ENCODE measurements at regions not wholly inside any gene's neighbourhood (a gene's known extent, or its start where the extent isn't known, plus 50 kb on each side); places are given as distances from the start of the nearest gene placed in this dataset.

DNA sequence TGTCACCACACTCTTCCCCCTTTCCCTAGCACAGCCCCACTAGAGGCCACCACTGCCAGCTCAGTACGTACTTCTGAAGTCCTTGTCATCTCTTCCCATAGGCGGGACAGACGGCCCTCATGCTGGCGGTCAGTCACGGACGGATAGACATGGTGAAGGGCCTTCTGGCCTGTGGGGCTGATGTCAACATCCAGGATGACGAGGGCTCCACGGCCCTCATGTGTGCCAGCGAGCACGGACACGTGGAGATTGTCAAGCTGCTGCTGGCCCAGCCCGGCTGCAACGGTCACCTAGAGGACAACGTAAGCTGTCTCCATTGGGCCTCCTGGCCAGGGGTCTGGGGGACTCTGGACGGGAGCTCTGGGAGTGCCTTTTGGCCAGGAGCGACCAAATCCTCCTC, 99.4 kb upstream of the DMRT1 start:
- CTCF ChIA-PET = interaction anchor here (0.9 to 1.8 kb wide), 4 partner anchors 21 to 355 kb away, joined by 3 to 5 read pairs (median 4); no protein-coding TSS in a partner anchor
- DNase-seq (ENCODE audit: low read depth in 1 of 2, low spot score in 1 of 2) (no peak), ATAC-seq (no peak), FAIRE-seq (no peak)
- Histone ChIP-seq H3K4me1 (peaks cover 25% of the 10 kb centered on the region), H3K27ac (no peak overlapping the region), H3K9me3 (no peaks in the 10 kb centered on the region), H3K4me2 (no peak overlapping the region), H3K4me3 (no peak overlapping the region)
- no peak for TF ChIP-seq EHF (CRISPR knock-in tag; IDR thresholded peaks at IDR 0.05)
- 94% methylated on average over 7 of the region's 16 CpGs for WGBS (ENCODE audit: missing lambda C conversion rate)
- POLR2A ChIA-PET = no interaction called here

DNA sequence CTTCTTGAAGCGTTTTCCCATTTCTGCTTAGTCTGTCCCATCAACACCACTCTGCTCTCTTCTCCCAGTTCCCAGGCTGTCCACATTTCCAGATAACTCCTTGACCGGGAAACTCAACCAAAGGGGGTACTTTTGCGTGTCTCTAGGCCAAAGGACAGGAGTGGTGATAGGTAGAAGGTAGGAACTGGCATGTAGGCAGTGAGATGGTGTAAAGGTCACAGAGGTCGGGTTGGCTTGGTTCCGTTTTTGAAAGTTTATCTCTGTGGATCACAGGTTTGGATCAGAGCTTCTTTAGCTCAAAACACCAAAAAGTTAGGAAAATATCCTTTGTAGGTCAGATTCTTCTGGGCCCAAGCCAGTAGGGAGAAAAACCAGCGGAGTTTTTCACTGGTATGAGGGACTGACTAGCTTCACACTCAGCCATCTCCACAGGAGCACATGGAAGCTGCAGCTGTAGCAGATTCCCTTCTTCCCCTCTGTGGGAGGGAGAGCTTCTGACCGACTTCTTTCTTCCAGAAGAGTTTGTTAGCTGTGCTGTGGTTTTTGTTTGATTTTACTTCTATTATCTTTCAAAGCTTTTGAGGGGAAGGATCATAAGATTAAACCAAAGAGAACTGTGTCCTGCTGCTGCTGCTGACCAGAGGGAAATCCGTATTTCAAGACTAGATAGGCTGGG, 98.4 kb upstream of the DMRT1 start:
- TF ChIP-seq, protein P1, sequence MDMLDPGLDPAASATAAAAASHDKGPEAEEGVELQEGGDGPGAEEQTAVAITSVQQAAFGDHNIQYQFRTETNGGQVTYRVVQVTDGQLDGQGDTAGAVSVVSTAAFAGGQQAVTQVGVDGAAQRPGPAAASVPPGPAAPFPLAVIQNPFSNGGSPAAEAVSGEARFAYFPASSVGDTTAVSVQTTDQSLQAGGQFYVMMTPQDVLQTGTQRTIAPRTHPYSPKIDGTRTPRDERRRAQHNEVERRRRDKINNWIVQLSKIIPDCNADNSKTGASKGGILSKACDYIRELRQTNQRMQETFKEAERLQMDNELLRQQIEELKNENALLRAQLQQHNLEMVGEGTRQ (IDR thresholded peaks at IDR 0.05) = no peak
- TF ChIP-seq RAD21 (conservative IDR thresholded peaks at IDR 0.05 in 1 of 2, IDR thresholded peaks at IDR 0.05 in 1 of 2) (no peak), FOSB (CRISPR knock-in tag; IDR thresholded peaks at IDR 0.05) (no peak), FOXS1 (CRISPR knock-in tag; IDR thresholded peaks at IDR 0.05) (no peak), PHF8 (IDR thresholded peaks at IDR 0.05; ENCODE audit: borderline replicate concordance, low read depth) (no peak), RARB (CRISPR knock-in tag; IDR thresholded peaks at IDR 0.05) (no peak), ZC3H11A (IDR thresholded peaks at IDR 0.05) (no peak), ZSCAN20 (CRISPR knock-in tag; IDR thresholded peaks at IDR 0.05) (no peak), KDM1A (IDR thresholded peaks at IDR 0.05; ENCODE audit: low read depth) (no peak)
- TF ChIP-seq, protein P2, sequence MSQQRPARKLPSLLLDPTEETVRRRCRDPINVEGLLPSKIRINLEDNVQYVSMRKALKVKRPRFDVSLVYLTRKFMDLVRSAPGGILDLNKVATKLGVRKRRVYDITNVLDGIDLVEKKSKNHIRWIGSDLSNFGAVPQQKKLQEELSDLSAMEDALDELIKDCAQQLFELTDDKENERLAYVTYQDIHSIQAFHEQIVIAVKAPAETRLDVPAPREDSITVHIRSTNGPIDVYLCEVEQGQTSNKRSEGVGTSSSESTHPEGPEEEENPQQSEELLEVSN (IDR thresholded peaks at IDR 0.05; ENCODE audit: borderline replicate concordance, low read depth) = no peak
- DNase-seq (ENCODE audit: low read depth in 1 of 2, low spot score in 1 of 2) (no peak), FAIRE-seq (no peak), ATAC-seq (no peak)
- 89% methylated on average over 8 of the region's 8 CpGs for WGBS (ENCODE audit: missing lambda C conversion rate)
- Histone ChIP-seq H3K4me1 (peaks cover 17% of the 10 kb centered on the region), H3K9me3 (no peaks in the 10 kb centered on the region), H3K27ac (no peak overlapping the region), H3K4me3 (no peak overlapping the region), H3K4me2 (no peak overlapping the region)
- ChIA-PET POLR2A (no interaction called here), CTCF (interaction anchor here (0.9 to 1.8 kb wide), 4 partner anchors 15 to 356 kb away, joined by 3 to 5 read pairs (median 4); no protein-coding TSS in a partner anchor)

DNA sequence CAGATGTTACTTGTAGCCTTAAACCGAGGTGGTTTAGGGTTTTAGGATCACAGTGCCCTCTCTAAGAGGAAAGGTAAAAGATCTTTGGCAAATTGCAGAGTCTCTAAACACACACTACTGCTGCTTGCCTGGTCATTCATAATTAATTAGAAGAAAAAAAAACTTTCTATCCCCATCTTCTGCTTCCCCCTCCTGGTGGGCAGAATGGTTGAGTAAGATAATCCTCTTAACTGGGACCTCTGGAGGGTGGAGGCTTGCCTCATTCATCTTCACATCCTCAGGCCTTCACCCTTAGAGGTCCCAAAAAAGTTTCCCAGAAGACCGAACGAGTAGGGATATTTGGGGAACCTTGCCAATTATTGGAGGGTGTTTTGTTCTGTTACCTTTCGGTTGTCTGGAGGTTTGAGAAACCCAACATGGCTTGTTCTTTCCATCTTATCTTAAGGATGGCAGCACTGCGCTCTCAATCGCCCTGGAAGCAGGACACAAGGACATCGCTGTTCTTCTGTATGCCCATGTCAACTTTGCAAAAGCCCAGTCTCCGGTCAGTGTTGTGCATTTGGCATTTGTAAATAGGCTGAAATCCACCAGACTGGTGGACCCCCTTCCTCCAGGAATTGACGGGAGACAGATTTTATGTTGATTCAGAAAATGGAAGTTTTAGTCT, 97.3 kb upstream of the DMRT1 start:
- H3K27ac ChIP-seq = no peak overlapping the region

More for the DNA sequence above, 97.3 kb upstream of the DMRT1 start:
- TF ChIP-seq, protein P3, sequence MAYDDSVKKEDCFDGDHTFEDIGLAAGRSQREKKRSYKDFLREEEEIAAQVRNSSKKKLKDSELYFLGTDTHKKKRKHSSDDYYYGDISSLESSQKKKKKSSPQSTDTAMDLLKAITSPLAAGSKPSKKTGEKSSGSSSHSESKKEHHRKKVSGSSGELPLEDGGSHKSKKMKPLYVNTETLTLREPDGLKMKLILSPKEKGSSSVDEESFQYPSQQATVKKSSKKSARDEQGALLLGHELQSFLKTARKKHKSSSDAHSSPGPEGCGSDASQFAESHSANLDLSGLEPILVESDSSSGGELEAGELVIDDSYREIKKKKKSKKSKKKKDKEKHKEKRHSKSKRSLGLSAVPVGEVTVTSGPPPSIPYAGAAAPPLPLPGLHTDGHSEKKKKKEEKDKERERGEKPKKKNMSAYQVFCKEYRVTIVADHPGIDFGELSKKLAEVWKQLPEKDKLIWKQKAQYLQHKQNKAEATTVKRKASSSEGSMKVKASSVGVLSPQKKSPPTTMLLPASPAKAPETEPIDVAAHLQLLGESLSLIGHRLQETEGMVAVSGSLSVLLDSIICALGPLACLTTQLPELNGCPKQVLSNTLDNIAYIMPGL (CRISPR knock-in tag; IDR thresholded peaks at IDR 0.05; ENCODE audit: borderline replicate concordance) = no peak
- TF ChIP-seq POLR2A (IDR thresholded peaks at IDR 0.05; ENCODE audit: low read length) (no peak), MYC (IDR thresholded peaks at IDR 0.05; ENCODE audit: borderline replicate concordance, low read length) (no peak), TFCP2L1 (CRISPR knock-in tag; IDR thresholded peaks at IDR 0.05) (no peak), CBX2 (IDR thresholded peaks at IDR 0.05; ENCODE audit: borderline replicate concordance, low read depth) (no peak), RAD21 (conservative IDR thresholded peaks at IDR 0.05 in 1 of 2, IDR thresholded peaks at IDR 0.05 in 1 of 2) (no peak), HOXA7 (CRISPR knock-in tag; IDR thresholded peaks at IDR 0.05) (no peak), JUN (IDR thresholded peaks at IDR 0.05) (no peak), ZNF302 (CRISPR knock-in tag; IDR thresholded peaks at IDR 0.05) (no peak)
- TF ChIP-seq, protein P4, sequence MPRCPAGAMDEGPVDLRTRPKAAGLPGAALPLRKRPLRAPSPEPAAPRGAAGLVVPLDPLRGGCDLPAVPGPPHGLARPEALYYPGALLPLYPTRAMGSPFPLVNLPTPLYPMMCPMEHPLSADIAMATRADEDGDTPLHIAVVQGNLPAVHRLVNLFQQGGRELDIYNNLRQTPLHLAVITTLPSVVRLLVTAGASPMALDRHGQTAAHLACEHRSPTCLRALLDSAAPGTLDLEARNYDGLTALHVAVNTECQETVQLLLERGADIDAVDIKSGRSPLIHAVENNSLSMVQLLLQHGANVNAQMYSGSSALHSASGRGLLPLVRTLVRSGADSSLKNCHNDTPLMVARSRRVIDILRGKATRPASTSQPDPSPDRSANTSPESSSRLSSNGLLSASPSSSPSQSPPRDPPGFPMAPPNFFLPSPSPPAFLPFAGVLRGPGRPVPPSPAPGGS (IDR thresholded peaks at IDR 0.05) = no peak
- TF ChIP-seq, protein P5, sequence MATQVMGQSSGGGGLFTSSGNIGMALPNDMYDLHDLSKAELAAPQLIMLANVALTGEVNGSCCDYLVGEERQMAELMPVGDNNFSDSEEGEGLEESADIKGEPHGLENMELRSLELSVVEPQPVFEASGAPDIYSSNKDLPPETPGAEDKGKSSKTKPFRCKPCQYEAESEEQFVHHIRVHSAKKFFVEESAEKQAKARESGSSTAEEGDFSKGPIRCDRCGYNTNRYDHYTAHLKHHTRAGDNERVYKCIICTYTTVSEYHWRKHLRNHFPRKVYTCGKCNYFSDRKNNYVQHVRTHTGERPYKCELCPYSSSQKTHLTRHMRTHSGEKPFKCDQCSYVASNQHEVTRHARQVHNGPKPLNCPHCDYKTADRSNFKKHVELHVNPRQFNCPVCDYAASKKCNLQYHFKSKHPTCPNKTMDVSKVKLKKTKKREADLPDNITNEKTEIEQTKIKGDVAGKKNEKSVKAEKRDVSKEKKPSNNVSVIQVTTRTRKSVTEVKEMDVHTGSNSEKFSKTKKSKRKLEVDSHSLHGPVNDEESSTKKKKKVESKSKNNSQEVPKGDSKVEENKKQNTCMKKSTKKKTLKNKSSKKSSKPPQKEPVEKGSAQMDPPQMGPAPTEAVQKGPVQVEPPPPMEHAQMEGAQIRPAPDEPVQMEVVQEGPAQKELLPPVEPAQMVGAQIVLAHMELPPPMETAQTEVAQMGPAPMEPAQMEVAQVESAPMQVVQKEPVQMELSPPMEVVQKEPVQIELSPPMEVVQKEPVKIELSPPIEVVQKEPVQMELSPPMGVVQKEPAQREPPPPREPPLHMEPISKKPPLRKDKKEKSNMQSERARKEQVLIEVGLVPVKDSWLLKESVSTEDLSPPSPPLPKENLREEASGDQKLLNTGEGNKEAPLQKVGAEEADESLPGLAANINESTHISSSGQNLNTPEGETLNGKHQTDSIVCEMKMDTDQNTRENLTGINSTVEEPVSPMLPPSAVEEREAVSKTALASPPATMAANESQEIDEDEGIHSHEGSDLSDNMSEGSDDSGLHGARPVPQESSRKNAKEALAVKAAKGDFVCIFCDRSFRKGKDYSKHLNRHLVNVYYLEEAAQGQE (IDR thresholded peaks at IDR 0.05) = no peak
- 93% methylated on average over 9 of the region's 9 CpGs for WGBS (ENCODE audit: missing lambda C conversion rate)
- CTCF ChIA-PET = interaction anchor here (1.2 kb wide), 1 partner anchor 15 kb away, joined by 3 read pairs; no protein-coding TSS in a partner anchor
- Histone ChIP-seq H3K9me3 (no peaks in the 10 kb centered on the region), H3K4me1 (peaks cover 6% of the 10 kb centered on the region), H3K4me2 (no peak overlapping the region), H3K4me3 (no peak overlapping the region)
- POLR2A ChIA-PET = no interaction called here
- FAIRE-seq = no peak
- no peak for DNase-seq (ENCODE audit: low read depth in 1 of 2, low spot score in 1 of 2)
- no peak for ATAC-seq

Measured in A549 (cell line).